Neutrophil (primary cell): ENCODE measurements at regions not wholly inside any gene's neighbourhood (a gene's known extent, or its start where the extent isn't known, plus 50 kb on each side); places are given as distances from the start of the nearest gene placed in this dataset.
"Not testable (repeated sequence)": the region's sequence is repeated elsewhere in the genome, so short reads cannot be mapped to it uniquely, and the experiment has no call there.

Experiments used
- H3K27ac ChIP-seq: fragments of 200-600 bp; sonication (generic); 2 replicates; pipeline ENCODE4 v1.5.1; 2016; ENCODE audit warnings: mild to moderate bottlenecking, moderate library complexity
- H3K27me3 ChIP-seq: fragments of 200-600 bp; sonication (generic); 2 replicates; pipeline ENCODE4 v1.6.0; 2016; ENCODE audit warnings: mild to moderate bottlenecking
- H3K36me3 ChIP-seq: fragments of 200-600 bp; sonication (generic); 2 replicates; pipeline ENCODE4 v1.5.1; 2017
- H3K4me1 ChIP-seq, 2 experiments: fragments of 200-600 bp in 1 of 2; sonication (generic) in 1 of 2; 1 replicate in 1 of 2; 2 replicates in 1 of 2; pipeline versions ENCODE4 v1.5.1 to v1.6.1; 2013 to 2016; ENCODE audit warnings: low read depth in 1 of 2, low read length in 1 of 2, mild to moderate bottlenecking in 1 of 2, moderate library complexity in 1 of 2; ENCODE audit not compliant: control insufficient read depth in 1 of 2, insufficient read depth in 1 of 2
- H3K4me3 ChIP-seq, 2 experiments: fragments of 200-600 bp in 1 of 2; sonication (generic) in 1 of 2; 1 replicate in 1 of 2; 2 replicates in 1 of 2; pipeline ENCODE4 v1.5.1; 2013 to 2016; ENCODE audit warnings: low read depth in 1 of 2, low read length in 1 of 2, mild to moderate bottlenecking in 1 of 2, moderate library complexity in 1 of 2
- H3K9me3 ChIP-seq: fragments of 200-600 bp; sonication (generic); 2 replicates; pipeline ENCODE4 v1.5.1; 2016
- TF ChIP-seq, protein P1 (sequence below): fragments of 200-600 bp; sonication (generic); IDR thresholded peaks from 2 replicates; pipeline ENCODE4 v1.5.1; 2016; ENCODE audit warnings: antibody characterized with exemption

DNA sequence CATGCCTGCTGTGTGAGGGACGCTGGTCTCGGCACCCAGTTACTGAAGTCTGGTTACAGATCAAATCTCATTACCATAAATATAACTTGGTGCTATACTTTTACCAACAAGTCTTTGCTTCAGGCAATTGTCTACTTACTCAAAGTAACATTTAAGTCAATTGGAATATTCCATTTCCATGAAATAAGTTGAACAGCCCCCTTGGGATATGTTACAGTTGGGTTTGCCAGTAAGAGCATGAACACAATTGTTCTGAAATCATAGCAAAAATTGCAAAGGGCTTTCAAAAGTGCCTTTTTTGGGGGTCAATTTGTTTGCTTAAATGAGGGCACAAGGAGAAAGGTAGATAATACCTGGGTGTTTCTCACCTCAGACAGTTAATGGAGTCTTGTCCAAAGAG is 170.9 kb upstream of the EXOC2 start:
- no peak overlapping the region for H3K27ac ChIP-seq
- no peaks in the 10 kb centered on the region for H3K36me3 ChIP-seq
- H3K27me3 ChIP-seq = peaks cover 71% of the 10 kb centered on the region

DNA sequence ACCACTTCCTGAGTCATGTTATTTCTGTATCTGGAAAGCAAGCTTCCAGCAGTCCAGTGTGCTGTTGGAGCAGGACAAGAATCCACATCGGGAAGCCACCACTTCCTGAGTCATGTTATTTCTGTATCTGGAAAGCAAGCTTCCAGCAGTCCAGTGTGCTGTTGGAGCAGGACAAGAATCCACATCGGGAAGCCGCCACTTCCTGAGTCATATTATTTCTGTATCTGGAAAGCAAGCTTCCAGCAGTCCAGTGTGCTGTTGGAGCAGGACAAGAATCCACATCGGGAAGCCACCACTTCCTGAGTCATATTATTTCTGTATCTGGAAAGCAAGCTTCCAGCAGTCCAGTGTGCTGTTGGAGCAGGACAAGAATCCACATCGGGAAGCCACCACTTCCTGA is 170.2 kb upstream of the EXOC2 start:
- not testable (repeated sequence) for H3K4me3 ChIP-seq, H3K36me3 ChIP-seq, H3K27ac ChIP-seq, H3K9me3 ChIP-seq, H3K4me1 ChIP-seq
- peaks cover 68% of the 10 kb centered on the region for H3K27me3 ChIP-seq

More for the DNA sequence above, 170.9 kb upstream of the EXOC2 start:
- Histone ChIP-seq H3K9me3 (no peaks in the 10 kb centered on the region), H3K4me3 (no peak overlapping the region), H3K4me1 (no peaks in the 10 kb centered on the region)
- TF ChIP-seq, protein P1, sequence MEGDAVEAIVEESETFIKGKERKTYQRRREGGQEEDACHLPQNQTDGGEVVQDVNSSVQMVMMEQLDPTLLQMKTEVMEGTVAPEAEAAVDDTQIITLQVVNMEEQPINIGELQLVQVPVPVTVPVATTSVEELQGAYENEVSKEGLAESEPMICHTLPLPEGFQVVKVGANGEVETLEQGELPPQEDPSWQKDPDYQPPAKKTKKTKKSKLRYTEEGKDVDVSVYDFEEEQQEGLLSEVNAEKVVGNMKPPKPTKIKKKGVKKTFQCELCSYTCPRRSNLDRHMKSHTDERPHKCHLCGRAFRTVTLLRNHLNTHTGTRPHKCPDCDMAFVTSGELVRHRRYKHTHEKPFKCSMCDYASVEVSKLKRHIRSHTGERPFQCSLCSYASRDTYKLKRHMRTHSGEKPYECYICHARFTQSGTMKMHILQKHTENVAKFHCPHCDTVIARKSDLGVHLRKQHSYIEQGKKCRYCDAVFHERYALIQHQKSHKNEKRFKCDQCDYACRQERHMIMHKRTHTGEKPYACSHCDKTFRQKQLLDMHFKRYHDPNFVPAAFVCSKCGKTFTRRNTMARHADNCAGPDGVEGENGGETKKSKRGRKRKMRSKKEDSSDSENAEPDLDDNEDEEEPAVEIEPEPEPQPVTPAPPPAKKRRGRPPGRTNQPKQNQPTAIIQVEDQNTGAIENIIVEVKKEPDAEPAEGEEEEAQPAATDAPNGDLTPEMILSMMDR = no peak

DNA sequence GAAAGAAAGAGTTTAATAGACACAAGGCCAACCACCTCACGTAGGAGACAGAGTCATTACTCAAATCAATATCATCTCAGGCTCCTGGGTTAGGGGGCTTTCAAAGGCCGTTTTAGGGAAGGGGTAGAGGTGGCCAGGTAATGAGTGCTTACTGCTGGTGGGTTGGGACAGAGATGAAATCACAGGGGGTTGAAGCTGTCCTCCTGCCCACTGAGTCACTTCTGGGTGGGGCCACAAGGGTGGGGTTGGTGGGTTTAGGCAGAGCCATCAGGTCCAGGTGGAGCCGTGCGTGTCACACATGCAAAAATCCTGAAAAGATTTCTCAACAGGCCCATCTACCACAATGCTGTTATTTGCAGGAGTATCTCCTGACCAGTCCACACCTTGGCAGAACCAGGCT is 167.0 kb upstream of the EXOC2 start:
- Histone ChIP-seq H3K9me3 (no peaks in the 10 kb centered on the region), H3K27ac (no peak overlapping the region), H3K27me3 (peaks cover 50% of the 10 kb centered on the region), H3K4me3 (no peak overlapping the region), H3K4me1 (no peaks in the 10 kb centered on the region), H3K36me3 (no peaks in the 10 kb centered on the region)
- TF ChIP-seq, protein P1 = no peak

DNA sequence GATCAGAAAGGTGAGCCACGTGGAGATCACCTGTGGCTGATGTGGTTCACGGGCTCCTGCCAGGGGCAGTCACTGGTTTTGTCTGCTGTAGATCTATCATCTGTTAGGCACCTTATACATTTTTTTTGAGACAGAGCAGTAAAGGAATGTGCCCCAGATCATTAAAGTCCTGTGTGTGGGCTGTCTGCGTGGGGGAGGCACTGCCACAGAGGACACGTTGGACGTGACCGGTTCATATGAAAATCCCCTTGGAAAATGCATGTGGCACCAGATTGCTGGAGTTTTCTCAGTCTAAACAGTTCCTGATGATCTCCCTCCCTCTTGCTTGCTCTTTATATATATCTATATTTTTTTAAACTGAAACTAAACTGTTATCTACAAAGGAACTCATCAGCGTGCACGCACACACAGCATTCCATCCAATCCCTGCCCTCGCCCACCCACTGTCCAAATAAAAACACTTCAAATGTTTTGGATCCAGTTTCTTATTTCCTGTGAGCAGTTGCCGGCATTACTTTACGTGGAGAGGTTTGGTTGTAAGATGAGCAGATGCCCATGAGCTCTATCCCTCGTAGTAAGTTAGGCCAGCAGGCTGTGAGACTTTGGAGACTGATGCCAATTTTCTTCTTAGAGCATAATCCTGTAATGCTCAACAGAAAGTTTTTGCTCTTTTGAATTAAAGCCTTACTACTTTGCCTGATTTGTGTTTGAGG is 161.6 kb upstream of the EXOC2 start:
- Histone ChIP-seq H3K27ac (no peak overlapping the region), H3K9me3 (no peaks in the 10 kb centered on the region), H3K27me3 (peaks cover 9% of the 10 kb centered on the region), H3K36me3 (no peaks in the 10 kb centered on the region), H3K4me1 (no peaks in the 10 kb centered on the region), H3K4me3 (no peak overlapping the region)
- TF ChIP-seq, protein P1 = no peak

DNA sequence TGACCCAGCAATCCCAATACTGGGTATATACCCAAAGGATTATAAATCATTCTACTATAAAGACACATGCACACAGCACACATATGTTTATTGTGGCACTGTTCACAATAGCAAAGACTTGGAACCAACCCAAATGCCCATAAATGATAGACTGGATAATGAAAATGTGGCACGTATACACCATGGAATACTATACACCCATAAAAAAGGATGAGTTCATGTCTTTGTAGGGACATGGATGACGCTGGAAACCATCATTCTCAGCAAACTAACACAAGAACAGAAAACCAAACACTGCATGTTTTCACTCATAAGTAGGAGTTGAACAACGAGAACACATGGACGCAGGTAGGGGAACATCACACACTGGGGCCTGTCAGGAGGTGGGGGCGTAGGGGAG is 159.3 kb upstream of the EXOC2 start:
- H3K4me1 ChIP-seq, H3K27me3 ChIP-seq, H3K9me3 ChIP-seq, H3K36me3 ChIP-seq, H3K27ac ChIP-seq, H3K4me3 ChIP-seq: not testable (repeated sequence)

DNA sequence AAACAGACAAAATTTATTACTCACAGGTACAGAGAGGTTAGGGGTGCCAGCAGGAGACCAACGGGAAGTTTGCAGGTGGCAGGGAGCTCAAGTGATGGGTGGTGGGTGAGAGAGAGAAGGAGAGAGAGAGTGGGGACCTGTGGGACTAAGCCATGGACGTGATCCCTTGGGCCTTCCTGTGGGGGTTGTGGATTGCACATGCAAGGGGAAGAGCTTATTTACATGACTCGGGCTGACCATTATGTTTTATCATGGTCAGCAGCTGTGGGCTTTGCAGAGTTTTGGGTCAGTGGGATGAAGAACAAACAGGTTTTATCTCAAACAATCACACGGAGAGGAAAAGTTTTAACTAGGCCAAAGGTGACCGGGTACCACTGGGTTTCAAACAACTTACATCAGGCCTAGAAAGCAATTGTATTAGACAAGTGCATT is 156.2 kb upstream of the EXOC2 start:
- TF ChIP-seq, protein P1 = no peak
- no peaks in the 10 kb centered on the region for H3K9me3 ChIP-seq
- no peak overlapping the region for H3K27ac ChIP-seq
- peaks cover 7% of the 10 kb centered on the region for H3K27me3 ChIP-seq
- no peak overlapping the region for H3K4me3 ChIP-seq
- no peaks in the 10 kb centered on the region for H3K36me3 ChIP-seq
- no peaks in the 10 kb centered on the region for H3K4me1 ChIP-seq
